Endothelial cell (in vitro differentiated cells): ENCODE measurements at regions not wholly inside any gene's neighbourhood (a gene's known extent, or its start where the extent isn't known, plus 50 kb on each side); places are given as distances from the start of the nearest gene placed in this dataset.

ENCODE experiments used
- DNase-seq: peaks from one replicate; pipeline ENCODE4 v3.0.0; 2021; ENCODE audit warnings: low spot score
- H3K27ac Mint-ChIP-seq: one replicate; pipeline ENCODE4 v1.8.0; 2021; ENCODE audit warnings: mixed read lengths, inconsistent platforms; ENCODE audit not compliant: unreplicated experiment
- H3K27me3 Mint-ChIP-seq: one replicate; pipeline ENCODE4 v1.8.0; 2021; ENCODE audit warnings: mild to moderate bottlenecking, moderate library complexity, mixed read lengths, inconsistent platforms; ENCODE audit not compliant: unreplicated experiment
- H3K36me3 Mint-ChIP-seq: one replicate; pipeline ENCODE4 v1.8.0; 2021; ENCODE audit warnings: mild to moderate bottlenecking, low read depth, mixed read lengths, inconsistent platforms; ENCODE audit not compliant: unreplicated experiment
- H3K4me1 Mint-ChIP-seq: one replicate; pipeline ENCODE4 v1.8.0; 2021; ENCODE audit warnings: mild to moderate bottlenecking, mixed read lengths, inconsistent platforms; ENCODE audit not compliant: unreplicated experiment
- H3K4me3 Mint-ChIP-seq: one replicate; pipeline ENCODE4 v1.8.0; 2021; ENCODE audit warnings: mild to moderate bottlenecking, mixed read lengths, inconsistent platforms; ENCODE audit not compliant: unreplicated experiment
- H3K9me3 Mint-ChIP-seq: one replicate; pipeline ENCODE4 v1.8.0; 2021; ENCODE audit warnings: mixed read lengths, inconsistent platforms; ENCODE audit not compliant: unreplicated experiment
- TF ChIP-seq, protein P1 (sequence below): fragments of 200-600 bp; sonication (generic); IDR thresholded peaks from one replicate; pipeline ENCODE4 v1.5.0; 2021; ENCODE audit warnings: antibody characterized with exemption; ENCODE audit not compliant: unreplicated experiment

DNA sequence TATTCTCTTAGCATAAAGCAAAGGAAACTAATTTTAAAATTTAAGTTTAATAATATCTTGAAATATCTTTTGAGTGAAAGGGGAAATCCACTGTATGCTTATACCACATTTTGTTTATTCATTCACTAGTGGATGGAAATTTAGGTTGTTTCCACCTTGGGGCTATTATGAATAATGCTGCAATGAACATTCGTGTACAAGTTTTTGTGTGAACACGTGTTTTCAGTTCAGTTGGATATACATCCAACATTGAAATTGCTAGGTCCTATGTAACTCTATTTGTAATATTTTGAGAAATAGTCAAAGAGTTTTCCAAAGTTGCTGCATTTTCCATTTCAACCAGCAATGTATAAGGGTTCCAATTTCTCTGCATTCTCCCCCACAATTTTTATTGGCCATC is 83.7 kb upstream of the ETV6 start:
- no peak for DNase-seq
- Mint-ChIP-seq H3K27me3 (peaks cover 2% of the 10 kb centered on the region), H3K4me1 (no peaks in the 10 kb centered on the region), H3K27ac (no peak overlapping the region), H3K4me3 (no peak overlapping the region), H3K36me3 (no peaks in the 10 kb centered on the region), H3K9me3 (no peaks in the 10 kb centered on the region)
- TF ChIP-seq, protein P1, sequence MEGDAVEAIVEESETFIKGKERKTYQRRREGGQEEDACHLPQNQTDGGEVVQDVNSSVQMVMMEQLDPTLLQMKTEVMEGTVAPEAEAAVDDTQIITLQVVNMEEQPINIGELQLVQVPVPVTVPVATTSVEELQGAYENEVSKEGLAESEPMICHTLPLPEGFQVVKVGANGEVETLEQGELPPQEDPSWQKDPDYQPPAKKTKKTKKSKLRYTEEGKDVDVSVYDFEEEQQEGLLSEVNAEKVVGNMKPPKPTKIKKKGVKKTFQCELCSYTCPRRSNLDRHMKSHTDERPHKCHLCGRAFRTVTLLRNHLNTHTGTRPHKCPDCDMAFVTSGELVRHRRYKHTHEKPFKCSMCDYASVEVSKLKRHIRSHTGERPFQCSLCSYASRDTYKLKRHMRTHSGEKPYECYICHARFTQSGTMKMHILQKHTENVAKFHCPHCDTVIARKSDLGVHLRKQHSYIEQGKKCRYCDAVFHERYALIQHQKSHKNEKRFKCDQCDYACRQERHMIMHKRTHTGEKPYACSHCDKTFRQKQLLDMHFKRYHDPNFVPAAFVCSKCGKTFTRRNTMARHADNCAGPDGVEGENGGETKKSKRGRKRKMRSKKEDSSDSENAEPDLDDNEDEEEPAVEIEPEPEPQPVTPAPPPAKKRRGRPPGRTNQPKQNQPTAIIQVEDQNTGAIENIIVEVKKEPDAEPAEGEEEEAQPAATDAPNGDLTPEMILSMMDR: no peak

DNA sequence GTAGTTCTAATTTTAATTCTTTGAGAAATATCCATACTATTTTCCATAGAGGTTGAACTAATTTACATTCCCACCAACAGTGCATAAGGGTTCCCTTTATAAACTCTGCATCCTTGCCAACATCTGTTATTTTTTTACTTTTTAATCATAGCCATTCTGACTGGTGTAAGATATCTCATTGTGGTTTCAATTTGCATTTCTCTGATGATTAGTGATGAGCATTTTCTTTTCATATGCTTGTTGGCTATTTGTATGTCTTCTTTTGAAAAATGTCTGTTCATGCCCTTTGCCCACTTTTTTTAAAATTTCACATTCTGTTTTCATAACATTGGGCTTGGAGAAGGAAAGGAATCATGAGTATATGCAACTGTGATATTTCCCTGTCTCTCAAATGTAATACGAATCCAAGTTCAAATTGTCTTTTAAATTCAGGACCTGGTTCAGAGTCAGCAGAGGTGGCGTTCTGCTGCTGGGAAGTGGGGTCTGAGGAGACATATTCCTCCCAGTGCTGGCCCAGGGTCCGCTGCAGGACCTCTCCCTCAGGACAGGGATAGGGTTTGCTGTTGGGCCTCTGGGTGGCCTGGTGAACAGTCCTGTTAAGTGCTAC is 81.2 kb upstream of the ETV6 start:
- Mint-ChIP-seq H3K9me3 (no peaks in the 10 kb centered on the region), H3K4me3 (no peak overlapping the region)

DNA sequence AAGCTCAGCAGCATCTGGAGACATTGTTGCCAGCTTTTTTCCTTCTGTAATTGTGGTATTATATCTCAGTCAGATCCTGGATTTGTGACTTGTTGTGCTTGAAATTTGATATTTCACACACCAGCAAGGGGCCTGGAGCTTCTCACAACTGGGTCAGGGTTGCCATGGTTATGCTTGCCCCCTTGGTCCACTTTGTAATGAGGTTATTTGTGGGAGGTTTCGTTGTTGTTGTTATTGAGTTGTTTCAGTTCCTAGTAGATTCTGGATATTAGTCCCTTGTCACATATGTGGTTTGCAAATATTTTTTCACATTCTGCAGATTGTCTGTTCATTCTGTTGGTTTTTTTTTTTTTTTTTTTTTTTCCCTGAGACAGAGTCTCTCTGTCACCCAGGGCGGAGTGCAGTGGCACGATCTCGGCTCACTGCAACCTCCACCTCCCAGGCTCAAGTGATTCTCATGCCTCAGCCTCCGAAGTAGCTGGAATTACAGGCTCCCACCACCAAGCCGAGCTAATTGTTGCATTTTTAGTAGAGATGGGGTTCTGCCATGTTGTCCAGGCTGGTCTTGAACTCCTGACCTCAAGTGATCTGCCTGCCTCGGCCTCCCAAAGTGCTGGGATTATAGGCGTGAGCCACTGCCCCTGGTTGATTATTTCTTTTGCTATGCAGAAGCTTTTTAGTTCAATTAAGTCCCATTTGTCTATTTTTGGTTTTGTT is 80.6 kb upstream of the ETV6 start:
- H3K36me3 Mint-ChIP-seq: no peaks in the 10 kb centered on the region
- H3K4me1 Mint-ChIP-seq: no peaks in the 10 kb centered on the region
- DNase-seq: no peak
- TF ChIP-seq, protein P1: no peak
- no peak overlapping the region for H3K4me3 Mint-ChIP-seq
- H3K9me3 Mint-ChIP-seq: no peaks in the 10 kb centered on the region
- H3K27me3 Mint-ChIP-seq: peaks cover 2% of the 10 kb centered on the region
- no peak overlapping the region for H3K27ac Mint-ChIP-seq

More for the DNA sequence above, 81.2 kb upstream of the ETV6 start:
- no peak for DNase-seq
- Mint-ChIP-seq H3K36me3 (no peaks in the 10 kb centered on the region), H3K4me1 (no peaks in the 10 kb centered on the region), H3K27me3 (peaks cover 2% of the 10 kb centered on the region), H3K27ac (no peak overlapping the region)
- TF ChIP-seq, protein P1: no peak

DNA sequence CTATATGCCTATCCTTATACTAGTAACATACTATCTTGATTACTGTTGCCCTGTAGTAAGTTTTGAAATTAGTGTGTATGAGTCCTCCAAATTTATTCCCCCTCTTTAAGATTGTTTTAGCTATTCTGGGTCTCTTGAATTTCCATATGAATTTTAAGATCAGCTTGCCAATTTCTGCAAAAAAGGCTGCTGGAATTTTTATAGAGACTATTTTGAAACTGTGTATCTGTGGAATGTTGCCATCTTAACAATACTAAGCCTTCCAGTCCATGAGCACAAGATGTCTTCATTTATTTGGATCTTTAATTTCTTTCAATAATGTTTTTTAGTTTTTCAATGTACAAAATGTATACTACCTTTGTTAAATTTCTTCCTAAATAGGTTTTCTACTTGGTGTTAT is 79.8 kb upstream of the ETV6 start:
- Mint-ChIP-seq H3K9me3 (no peaks in the 10 kb centered on the region), H3K4me1 (no peaks in the 10 kb centered on the region), H3K4me3 (no peak overlapping the region), H3K27me3 (peaks cover 2% of the 10 kb centered on the region), H3K27ac (no peak overlapping the region), H3K36me3 (no peaks in the 10 kb centered on the region)
- no peak for DNase-seq
- TF ChIP-seq, protein P1: no peak

- Mint-ChIP-seq H3K27ac (no peak overlapping the region), H3K4me1 (no peaks in the 10 kb centered on the region)
- TF ChIP-seq, protein P1: no peak
These were observed 75.6 kb upstream of the ETV6 start for GRCh38 chr12:11573880-11574279.

More at GRCh38 chr12:11573880-11574279, 75.6 kb upstream of the ETV6 start:
- Mint-ChIP-seq H3K27me3 (peaks cover 1% of the 10 kb centered on the region), H3K36me3 (no peaks in the 10 kb centered on the region), H3K9me3 (no peaks in the 10 kb centered on the region), H3K4me3 (no peak overlapping the region)
- DNase-seq: no peak
